ENCODE measurements at regions not wholly inside any gene's neighbourhood (a gene's known extent, or its start where the extent isn't known, plus 50 kb on each side); places are given as distances from the start of the nearest gene placed in this dataset.
"Not testable (repeated sequence)": the region's sequence is repeated elsewhere in the genome, so short reads cannot be mapped to it uniquely, and the experiment has no call there.

- H3K4me3 ChIP-seq, result no peak overlapping the region
- no peaks in the 10 kb centered on the region for H3K9me3 ChIP-seq
- H3K27me3 ChIP-seq, result no peaks in the 10 kb centered on the region
- H3K27ac ChIP-seq, result no peak overlapping the region
- H3K36me3 ChIP-seq, result no peaks in the 10 kb centered on the region
- intact Hi-C loops (cut with DNase I), result no loop called here
- ATAC-seq (no peak), DNase-seq (no peak)
- TF ChIP-seq CTCF (IDR thresholded peaks at IDR 0.05), result no peak
- H3K4me1 ChIP-seq, result no peaks in the 10 kb centered on the region
Observed at GRCh38 chr12:31803306-31804184, 74.7 kb upstream of the AMN1 start.

GRCh38 chr12:31801872-31802271, 73.1 kb upstream of the AMN1 start:
- no peak for ATAC-seq
- no peak overlapping the region for H3K4me3 ChIP-seq
- no peaks in the 10 kb centered on the region for H3K4me1 ChIP-seq
- H3K27ac ChIP-seq, result no peak overlapping the region
- DNase-seq, result no peak
- no peaks in the 10 kb centered on the region for H3K36me3 ChIP-seq
- H3K9me3 ChIP-seq, result no peaks in the 10 kb centered on the region
- intact Hi-C loops (cut with DNase I), result no loop called here
- no peak for TF ChIP-seq CTCF (IDR thresholded peaks at IDR 0.05)
- no peaks in the 10 kb centered on the region for H3K27me3 ChIP-seq

- Histone ChIP-seq H3K9me3 (no peaks in the 10 kb centered on the region), H3K4me1 (no peaks in the 10 kb centered on the region), H3K27ac (no peak overlapping the region), H3K27me3 (no peaks in the 10 kb centered on the region), H3K4me3 (no peak overlapping the region), H3K36me3 (no peaks in the 10 kb centered on the region)
- ATAC-seq (no peak), DNase-seq (no peak)
- intact Hi-C loops (cut with DNase I), result no loop called here
- TF ChIP-seq CTCF (IDR thresholded peaks at IDR 0.05), result no peak
Observed at GRCh38 chr12:31797230-31797872, 68.5 kb upstream of the AMN1 start.

GRCh38 chr12:31796270-31796951, 67.6 kb upstream of the AMN1 start:
- DNase-seq, result no peak
- H3K36me3 ChIP-seq, result no peaks in the 10 kb centered on the region
- H3K4me3 ChIP-seq, result no peak overlapping the region
- no peak overlapping the region for H3K27ac ChIP-seq
- intact Hi-C loops (cut with DNase I), result no loop called here
- peaks cover 0 to 3% of the 10 kb centered on the region in 2 donors for H3K9me3 ChIP-seq
- no peaks in the 10 kb centered on the region for H3K4me1 ChIP-seq
- no peaks in the 10 kb centered on the region for H3K27me3 ChIP-seq
- TF ChIP-seq CTCF (IDR thresholded peaks at IDR 0.05), result no peak
- no peak for ATAC-seq

- TF ChIP-seq CTCF (IDR thresholded peaks at IDR 0.05), result no peak
- H3K27ac ChIP-seq, result no peak overlapping the region
- intact Hi-C loops (cut with DNase I), result no loop called here
- H3K27me3 ChIP-seq, result no peaks in the 10 kb centered on the region
- H3K36me3 ChIP-seq, result no peaks in the 10 kb centered on the region
- H3K4me3 ChIP-seq, result no peak overlapping the region
- H3K4me1 ChIP-seq, result no peaks in the 10 kb centered on the region
- no peak for DNase-seq
- H3K9me3 ChIP-seq, result peaks cover 0 to 3% of the 10 kb centered on the region in 2 donors
- no peak for ATAC-seq
Observed at GRCh38 chr12:31794745-31795144, 65.9 kb upstream of the AMN1 start.

- H3K4me1 ChIP-seq; intact Hi-C loops (cut with DNase I); ATAC-seq; H3K27ac ChIP-seq; H3K27me3 ChIP-seq; H3K9me3 ChIP-seq; DNase-seq; H3K36me3 ChIP-seq; H3K4me3 ChIP-seq: not testable (repeated sequence)
Observed at GRCh38 chr12:31791265-31791664, 62.4 kb upstream of the AMN1 start.
